ENCODE measurements at regions not wholly inside any gene's neighbourhood (a gene's known extent, or its start where the extent isn't known, plus 50 kb on each side); places are given as distances from the start of the nearest gene placed in this dataset.

GRCh38 chr18:29184654-29185053 is 1007.7 kb upstream of the CDH2 start (continued):
- TF ChIP-seq CHD7 (IDR thresholded peaks at IDR 0.05; ENCODE audit: insufficient replicate concordance, low read length) (no peak), TAF7 (optimal IDR thresholded peaks at IDR 0.05; ENCODE audit: borderline replicate concordance, low read depth, low read length) (no peak), SAP30 (IDR thresholded peaks at IDR 0.05; ENCODE audit: insufficient read depth, insufficient replicate concordance, low read length) (no peak), GABPA (IDR thresholded peaks at IDR 0.05; ENCODE audit: borderline replicate concordance, insufficient read depth, low read length) (no peak)
